ENCODE measurements at regions not wholly inside any gene's neighbourhood (a gene's known extent, or its start where the extent isn't known, plus 50 kb on each side); places are given as distances from the start of the nearest gene placed in this dataset.
"Not testable (repeated sequence)": the region's sequence is repeated elsewhere in the genome, so short reads cannot be mapped to it uniquely, and the experiment has no call there.

DNA sequence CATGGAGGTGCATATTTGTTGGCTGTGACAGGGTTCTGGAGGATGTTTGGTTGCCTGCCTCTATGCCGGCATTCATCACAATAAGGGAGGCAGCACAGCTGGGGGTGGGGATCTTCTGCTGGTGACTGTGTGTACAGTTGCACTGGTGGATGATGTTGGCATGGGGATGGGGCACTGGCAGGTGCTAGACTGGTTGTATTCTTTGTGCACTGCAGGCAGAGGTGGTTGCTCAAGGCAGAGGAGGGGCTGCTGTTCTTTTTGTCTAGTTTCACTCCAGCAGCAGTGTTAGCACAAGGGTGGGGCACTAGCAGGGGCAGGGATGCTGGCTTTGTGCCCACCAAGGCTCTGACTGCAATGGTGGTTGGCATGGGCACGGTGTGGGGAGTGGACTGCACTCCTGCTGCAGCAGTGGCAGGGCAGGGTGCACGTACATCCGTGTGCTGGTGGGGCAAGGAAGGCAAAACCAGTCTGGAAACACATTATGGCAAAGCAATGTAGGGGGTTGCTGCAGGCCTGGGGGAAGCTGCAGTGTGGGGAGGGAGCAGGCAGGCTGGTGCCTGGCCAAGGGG, 69.3 kb downstream of the ISOC1 start:
- no peak for DNase-seq

DNA sequence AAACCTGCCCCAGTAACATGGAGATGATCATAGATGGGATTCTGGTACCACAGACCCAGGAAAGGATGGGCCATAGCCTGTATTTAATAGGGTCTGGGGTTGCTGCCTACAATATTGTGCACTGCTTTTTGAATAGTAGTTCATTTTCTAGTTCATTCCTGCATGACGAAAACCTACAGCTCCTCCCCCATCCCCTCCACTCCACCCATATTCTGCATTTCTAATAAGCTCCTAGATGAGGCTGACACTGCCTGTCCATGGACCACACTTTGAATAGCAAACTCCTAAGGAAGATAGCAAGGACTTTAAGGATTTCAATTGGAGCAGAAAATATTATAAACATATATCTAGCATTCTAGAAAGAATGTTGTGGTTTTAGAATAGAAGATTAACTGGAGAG, 75.5 kb downstream of the ISOC1 start:
- no peak for DNase-seq

- no peak for DNase-seq
Observed at GRCh38 chr5:129171194-129171944, 76.8 kb downstream of the ISOC1 start.

DNA sequence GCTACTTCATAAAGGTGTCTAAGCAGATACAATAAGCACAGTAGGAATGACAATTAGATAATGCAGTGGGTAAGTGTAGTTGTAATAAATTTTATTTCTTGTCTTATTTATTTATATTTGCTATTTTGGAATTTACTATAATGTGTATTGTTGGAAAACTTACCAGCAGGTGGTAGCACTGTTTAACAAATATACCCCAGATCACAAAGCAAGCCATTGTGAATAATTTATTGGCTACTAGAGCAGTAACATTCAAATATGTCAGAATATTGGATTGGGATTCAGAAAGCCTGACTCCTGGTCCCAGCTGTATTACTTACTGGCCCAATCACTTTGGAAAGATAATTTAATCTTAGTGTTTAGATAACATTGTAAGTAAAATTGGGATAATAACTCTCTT, 78.0 kb downstream of the ISOC1 start:
- DNase-seq = no peak

DNA sequence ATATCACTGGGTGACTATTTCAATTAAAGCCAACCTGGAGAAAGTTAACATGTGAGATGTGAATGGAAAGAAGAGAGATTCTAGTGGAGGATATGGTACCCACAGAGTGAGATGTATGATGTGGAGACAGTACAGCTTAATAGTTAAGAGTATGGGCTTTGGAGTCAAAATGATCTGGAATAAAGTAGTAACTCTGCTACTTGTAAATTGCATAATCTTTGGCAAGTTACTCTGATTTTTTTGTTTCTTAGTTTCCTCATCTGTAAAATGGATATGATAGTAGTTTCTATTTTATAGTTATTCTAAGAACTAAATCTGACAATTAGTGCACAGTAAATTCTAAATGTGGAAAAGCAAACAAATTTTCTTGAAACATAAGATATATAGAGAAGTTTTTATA, 79.2 kb downstream of the ISOC1 start:
- DNase-seq = no peak

DNA sequence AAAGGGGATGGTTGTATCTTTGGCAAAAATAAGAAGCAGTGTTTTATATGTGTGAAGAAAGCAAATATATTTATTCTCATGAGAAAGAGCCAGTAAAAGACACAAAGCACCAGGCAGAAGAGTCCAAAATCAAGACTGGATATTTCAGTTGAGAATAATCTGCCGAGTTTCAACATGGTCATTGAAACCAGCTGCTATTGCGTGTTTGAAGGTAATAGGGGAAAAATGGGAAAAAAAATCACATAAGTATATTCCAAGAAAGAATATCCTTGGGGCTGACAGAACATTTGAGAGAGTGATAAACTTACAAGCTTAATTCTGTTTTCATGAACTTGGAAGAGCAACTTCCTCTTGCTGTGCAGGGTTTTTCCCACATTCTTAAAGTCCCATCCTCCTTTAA, 79.9 kb downstream of the ISOC1 start:
- no peak for DNase-seq

DNA sequence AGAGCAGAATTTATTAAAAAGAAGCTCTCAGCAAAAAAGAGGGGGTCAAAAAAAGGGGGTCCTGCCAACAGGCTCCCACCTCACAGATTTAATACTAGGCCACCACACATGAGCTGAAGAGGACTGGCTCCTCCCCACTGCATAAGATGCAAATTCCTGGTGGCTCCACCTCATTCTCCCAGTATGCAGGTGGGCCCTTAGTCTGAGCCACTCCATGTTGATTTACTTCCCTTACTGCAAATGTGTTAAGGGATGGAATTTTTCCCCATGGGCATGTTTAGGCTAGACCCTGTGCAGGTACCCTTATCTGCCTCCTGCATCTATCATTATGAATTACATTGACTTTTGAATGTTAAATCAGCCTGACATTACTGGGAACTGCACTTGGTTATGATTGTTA, 82.9 kb downstream of the ISOC1 start:
- no peak for DNase-seq

- no peak for DNase-seq
Observed at GRCh38 chr5:129199308-129199707, 104.8 kb downstream of the ISOC1 start.

GRCh38 chr5:129204525-129204924, 110.0 kb downstream of the ISOC1 start:
- no peak for DNase-seq

DNA sequence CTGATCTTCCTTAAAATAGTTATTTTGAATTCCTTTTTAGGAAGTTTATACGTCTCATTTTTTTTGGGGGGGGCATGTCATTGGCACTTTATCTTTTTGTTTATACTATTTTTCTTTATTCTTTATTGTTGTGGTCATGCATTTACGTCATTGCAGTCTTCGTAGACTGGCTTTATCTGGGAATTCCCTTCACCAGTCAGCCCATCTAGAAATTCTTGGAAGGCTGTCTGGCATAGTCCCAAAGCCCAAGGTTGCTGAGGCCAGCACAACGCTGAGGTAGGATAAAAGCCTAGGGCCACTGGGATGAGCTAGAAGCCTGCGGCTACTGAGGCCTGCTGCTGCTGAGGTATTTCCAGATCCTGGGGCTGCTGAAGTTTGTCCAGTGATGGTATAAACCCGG, 121.5 kb downstream of the ISOC1 start:
- no peak for DNase-seq

DNA sequence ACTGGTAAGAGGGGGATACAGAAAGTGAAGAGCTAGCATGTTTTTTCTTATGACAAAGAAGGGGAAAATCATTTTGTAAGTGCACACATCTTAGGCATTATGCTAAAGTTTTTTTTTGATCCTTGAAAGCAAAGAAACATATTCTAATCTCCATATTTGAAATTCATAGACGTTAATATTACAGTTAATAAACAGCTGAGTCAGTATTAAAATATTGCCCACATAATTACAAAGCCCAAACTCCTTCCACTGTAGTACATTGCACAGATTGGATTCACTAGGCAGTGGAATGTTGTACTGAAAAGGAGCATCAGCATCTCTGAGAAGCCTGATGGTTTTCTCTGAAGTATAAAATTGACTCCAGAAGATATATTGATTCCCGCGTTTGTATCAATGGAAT, 122.6 kb downstream of the ISOC1 start:
- DNase-seq = no peak

DNA sequence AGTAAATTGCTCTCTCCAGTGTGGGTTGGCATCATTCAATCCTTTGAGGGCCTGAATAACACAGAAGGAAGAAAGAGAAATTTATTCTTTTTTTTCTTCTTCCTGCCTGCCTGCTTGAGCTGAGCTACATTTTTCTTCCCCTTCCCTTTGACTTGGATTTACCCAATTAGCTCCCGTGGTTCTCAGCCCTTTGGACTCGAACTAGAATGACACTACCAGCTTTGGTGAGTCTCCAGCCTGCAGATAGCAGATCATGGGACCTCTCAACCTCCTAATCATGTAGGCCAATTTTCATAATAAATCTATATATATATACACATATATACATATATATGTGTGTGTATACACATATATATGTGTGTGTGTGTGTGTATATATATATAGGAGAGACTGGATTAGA, 128.6 kb downstream of the ISOC1 start:
- DNase-seq = no peak

DNA sequence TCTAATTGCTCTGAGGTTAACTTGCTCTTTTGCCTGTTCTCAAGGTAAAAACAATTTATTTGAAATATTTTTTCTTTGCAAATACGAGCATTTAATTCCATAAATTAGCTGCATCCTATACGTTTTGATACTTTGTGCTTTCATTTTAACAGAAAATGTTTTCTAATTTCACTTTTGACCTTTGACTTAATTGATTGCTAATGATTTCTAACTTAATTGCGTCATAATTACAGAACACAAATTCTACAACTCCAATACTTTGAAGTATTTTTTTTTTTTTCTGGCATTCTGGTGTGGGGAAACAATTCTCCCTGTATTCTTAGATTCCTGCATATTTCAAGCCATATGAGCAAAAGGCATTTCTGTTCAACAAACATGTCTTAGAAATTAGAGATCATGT, 134.0 kb downstream of the ISOC1 start:
- no peak for DNase-seq

GRCh38 chr5:129241755-129242154, 147.2 kb downstream of the ISOC1 start:
- DNase-seq = no peak

- DNase-seq = no peak
Observed at GRCh38 chr5:129243039-129243438, 148.5 kb downstream of the ISOC1 start.

DNA sequence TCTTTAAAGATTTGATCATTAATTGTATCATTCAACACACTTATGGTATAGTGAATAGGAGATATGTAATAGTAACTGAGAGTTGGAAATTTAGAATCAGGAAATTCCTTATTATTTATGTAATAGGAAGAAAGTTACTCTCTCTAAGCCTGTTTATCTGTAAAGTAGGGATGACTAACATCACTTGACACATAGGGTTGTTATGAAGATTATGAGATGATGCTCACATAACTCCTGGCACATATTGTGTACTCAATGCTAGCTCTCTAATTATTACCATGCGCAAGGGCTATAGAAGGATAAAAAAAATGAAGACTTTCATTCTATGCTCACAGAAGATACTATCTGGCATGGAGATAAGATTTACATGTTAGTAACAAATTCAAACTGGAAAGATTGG, 149.9 kb downstream of the ISOC1 start:
- DNase-seq = no peak

- no peak for DNase-seq
Observed at GRCh38 chr5:129245489-129245888, 150.9 kb downstream of the ISOC1 start.

GRCh38 chr5:129246088-129246487, 151.5 kb downstream of the ISOC1 start:
- no peak for DNase-seq

GRCh38 chr5:129249886-129250285, 155.3 kb downstream of the ISOC1 start:
- DNase-seq = no peak

DNA sequence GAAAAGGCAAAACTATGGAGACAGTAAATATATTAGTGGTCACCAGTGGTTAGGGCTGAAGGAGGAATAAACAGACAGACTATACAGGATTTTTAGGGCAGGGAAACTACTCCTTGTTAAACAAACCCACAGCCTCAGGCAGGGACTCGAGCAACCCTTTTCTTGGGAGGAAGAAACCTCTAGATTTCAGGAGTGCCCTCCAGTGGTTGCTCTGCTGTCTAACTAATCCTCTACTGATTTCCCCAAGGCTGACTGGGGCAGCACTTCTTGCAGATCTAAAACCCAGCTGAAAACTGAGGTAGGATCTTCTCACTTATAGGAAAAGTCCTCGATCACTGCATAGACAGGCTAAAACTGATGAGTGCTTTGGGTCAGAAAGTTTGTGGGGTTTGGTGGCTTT, 176.8 kb downstream of the ISOC1 start:
- no peak for DNase-seq

DNA sequence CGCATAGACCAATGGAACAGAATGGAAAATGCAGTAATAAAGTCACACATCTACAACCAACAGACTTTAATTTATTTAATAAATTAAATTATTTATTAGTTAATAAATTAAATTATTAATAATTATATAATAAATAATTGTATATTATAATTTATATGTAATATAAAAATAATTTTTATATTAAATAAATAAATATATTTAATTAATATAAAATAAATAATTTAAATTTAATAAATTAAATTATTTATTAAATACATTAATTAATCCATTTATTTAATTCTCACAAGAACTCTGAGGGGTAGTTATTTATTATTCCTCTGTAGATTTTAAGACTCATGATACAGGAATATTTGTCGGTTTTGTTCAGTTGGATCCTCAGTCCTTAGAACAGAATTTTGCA, 176.1 kb upstream of the ADAMTS19 start:
- no peak for DNase-seq

DNA sequence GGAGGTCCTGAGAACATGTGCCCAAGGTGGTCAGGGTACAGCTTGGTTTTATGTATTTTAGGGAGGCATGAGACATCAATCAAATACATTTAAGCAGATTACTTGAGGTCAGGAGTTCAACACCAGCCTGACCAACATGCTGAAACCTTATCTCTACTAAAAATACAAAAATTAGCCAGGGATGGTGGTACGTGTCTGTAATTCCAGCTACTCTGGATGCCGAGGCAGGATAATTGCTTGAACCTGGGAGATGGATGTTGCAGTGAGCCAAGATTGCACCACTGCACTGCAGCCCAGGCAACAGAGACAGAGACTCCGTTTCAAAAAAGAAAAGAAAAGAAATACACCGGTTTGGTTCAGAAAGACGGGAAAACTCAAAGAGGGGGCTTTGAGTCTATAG, 165.9 kb upstream of the ADAMTS19 start:
- DNase-seq = not testable (repeated sequence)

DNA sequence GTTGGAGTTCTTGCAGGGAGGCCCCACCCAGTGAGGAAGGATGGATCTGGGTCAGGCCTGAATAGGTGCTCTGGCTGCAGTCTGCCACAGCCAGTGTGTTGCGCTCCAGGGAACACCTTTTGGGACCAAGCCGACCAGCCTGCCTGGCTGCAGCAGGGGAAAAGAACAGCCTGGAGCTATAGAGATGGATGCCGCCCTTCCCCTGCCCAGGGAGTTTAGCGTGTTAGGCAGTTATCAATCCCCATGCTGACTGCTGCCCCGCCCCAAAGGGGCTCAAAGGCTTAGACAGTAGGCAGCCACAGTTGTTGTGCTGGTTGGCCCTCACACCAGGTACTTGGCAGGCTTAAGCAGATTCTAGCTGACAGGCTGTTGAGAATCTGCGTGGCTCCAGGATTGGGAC, 153.4 kb upstream of the ADAMTS19 start:
- DNase-seq = no peak

DNA sequence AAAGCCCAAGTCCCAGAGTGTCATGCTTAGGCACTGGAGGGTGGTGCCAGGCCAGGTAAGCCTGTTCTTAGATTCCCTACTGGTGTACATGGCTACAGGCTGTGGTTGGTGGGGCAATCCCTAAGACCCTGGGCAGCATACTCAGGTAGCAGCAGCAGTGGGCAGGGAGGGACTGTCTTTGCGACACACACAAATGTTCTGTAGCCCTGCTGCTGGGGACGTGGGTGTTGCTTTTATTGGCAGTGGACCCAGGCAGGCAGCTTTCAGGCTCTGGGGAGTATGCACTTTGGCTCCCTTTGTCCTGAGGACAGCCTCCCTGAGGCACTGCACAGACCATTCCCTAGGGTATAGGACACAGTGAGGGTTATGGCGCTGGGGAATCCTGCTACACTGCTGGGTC, 137.1 kb upstream of the ADAMTS19 start:
- DNase-seq = no peak

- DNase-seq = no peak
Observed at GRCh38 chr5:129341306-129341705, 118.8 kb upstream of the ADAMTS19 start.

All from DMS 273 treated with DMSO at 0.1 percent for 48 hours (cell line).